Stimulated activated memory B cell treated with anti-CD40 and anti-IgM and Interleukin-4, amounts not matched to agents 10 μg/mL and 1 μg/mL and 100 μg/mL, for 72 hours (primary cell): ENCODE measurements at regions not wholly inside any gene's neighbourhood (a gene's known extent, or its start where the extent isn't known, plus 50 kb on each side); places are given as distances from the start of the nearest gene placed in this dataset.
"Not testable (repeated sequence)": the region's sequence is repeated elsewhere in the genome, so short reads cannot be mapped to it uniquely, and the experiment has no call there.

Experiments used
- ATAC-seq: fragments of 150-1000 bp; cut with Tn5 transposase; 2 replicates; pipeline ENCODE4 v1.10.0; 2021
- H3K27ac Mint-ChIP-seq: one replicate; pipeline ENCODE4 v1.8.0; 2022; ENCODE audit warnings: mild to moderate bottlenecking, mixed read lengths
- H3K27me3 Mint-ChIP-seq: one replicate; pipeline ENCODE4 v1.8.0; 2022; ENCODE audit warnings: mixed read lengths
- H3K36me3 Mint-ChIP-seq: one replicate; pipeline ENCODE4 v1.8.0; 2022; ENCODE audit warnings: mixed read lengths
- H3K4me1 Mint-ChIP-seq: one replicate; pipeline ENCODE4 v1.8.0; 2022; ENCODE audit warnings: mixed read lengths
- H3K4me3 Mint-ChIP-seq: one replicate; pipeline ENCODE4 v1.8.0; 2022; ENCODE audit warnings: mild to moderate bottlenecking, moderate library complexity, mixed read lengths
- H3K9me3 Mint-ChIP-seq: one replicate; pipeline ENCODE4 v1.8.0; 2022; ENCODE audit warnings: mixed read lengths

DNA sequence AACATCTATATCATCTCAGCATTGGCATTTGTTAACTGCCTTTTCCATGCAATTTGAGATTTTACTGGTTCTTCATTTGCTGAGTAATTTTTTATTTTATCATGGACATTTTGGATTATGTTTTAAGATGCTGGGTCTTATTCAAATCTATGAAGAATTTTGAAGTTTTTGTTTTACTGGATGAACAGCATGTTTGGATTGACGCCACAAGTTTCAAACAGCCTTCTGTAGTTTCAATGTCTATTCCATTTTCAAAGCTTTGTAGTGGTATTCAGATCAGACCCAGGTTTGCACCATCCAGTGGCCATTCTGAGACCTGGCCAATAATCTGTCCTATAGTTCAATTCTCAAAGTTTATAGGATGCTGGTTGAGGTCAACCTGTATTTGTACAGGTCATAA is 148.4 kb upstream of the STMND1 start:
- ATAC-seq: no peak
- Mint-ChIP-seq H3K36me3 (no peaks in the 10 kb centered on the region), H3K9me3 (no peaks in the 10 kb centered on the region), H3K4me3 (no peak overlapping the region), H3K27me3 (peaks cover 23% of the 10 kb centered on the region), H3K27ac (no peak overlapping the region), H3K4me1 (peaks cover 4% of the 10 kb centered on the region)

DNA sequence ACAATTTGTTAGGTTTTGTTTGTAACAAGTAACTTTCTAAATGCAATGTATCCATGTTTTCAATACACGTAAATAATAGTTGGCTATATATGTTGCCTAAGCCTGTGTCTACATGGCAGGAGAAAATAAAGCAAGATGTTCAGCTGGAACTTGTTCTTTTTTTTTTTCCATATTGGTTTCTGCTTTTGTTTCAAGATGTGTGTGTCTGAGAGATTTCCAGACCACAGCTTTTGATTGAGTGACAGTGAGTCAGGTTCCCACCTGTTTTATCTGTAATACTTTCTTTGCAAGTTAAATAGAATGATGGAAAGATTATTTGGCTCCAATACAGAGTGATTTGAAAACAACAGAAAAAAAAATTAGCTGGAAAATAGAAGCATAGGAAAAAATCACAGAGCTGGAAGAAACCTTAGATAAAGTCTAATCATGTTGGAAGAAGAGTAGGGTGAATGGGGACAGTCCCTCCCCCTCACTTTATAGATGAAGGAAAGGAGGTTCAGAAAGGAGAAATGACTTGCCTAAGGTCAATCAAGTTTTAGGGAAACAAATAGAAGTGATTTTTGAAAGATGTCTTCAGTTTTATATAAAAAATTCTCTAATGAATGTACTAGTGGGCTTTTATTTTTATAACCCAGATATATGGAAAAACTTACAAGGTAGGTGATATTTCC is 150.9 kb upstream of the STMND1 start:
- Mint-ChIP-seq H3K27me3 (peaks cover 27% of the 10 kb centered on the region), H3K27ac (no peak overlapping the region), H3K9me3 (no peaks in the 10 kb centered on the region), H3K4me3 (no peak overlapping the region), H3K4me1 (peaks cover 4% of the 10 kb centered on the region), H3K36me3 (no peaks in the 10 kb centered on the region)
- ATAC-seq: no peak

- Mint-ChIP-seq H3K27me3 (peaks cover 32% of the 10 kb centered on the region), H3K27ac (no peak overlapping the region), H3K4me1 (peaks cover 4% of the 10 kb centered on the region), H3K9me3 (no peaks in the 10 kb centered on the region), H3K36me3 (no peaks in the 10 kb centered on the region), H3K4me3 (no peak overlapping the region)
- no peak for ATAC-seq
Measured at GRCh38 chr6:16950302-16950701, 151.5 kb upstream of the STMND1 start.

GRCh38 chr6:16949716-16950115 is 152.1 kb upstream of the STMND1 start:
- Mint-ChIP-seq H3K4me1 (peaks cover 4% of the 10 kb centered on the region), H3K27ac (no peak overlapping the region), H3K9me3 (no peaks in the 10 kb centered on the region), H3K4me3 (no peak overlapping the region), H3K27me3 (peaks cover 32% of the 10 kb centered on the region), H3K36me3 (no peaks in the 10 kb centered on the region)
- ATAC-seq: no peak

DNA sequence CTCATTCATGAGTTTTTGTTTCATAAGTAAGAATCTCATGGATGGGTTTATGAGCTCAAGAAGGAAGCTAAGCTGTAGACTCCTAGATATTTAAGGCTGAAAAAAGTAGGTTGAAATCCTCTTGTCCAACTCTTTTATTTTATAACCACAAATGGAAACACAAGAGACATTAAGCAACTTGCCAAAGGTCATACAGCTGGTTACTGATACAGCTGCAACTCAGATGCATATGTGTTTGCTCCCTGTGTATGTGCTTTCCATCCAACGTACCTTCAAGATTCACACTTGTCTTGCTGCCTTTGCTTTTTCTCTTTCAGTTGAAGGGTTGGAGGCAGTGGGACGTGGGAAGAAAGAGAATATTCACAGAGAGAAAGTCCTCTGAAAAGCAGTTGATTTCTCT is 153.5 kb upstream of the STMND1 start:
- Mint-ChIP-seq H3K4me1 (peaks cover 4% of the 10 kb centered on the region), H3K36me3 (no peaks in the 10 kb centered on the region), H3K9me3 (no peaks in the 10 kb centered on the region), H3K27me3 (peaks cover 31% of the 10 kb centered on the region), H3K27ac (no peak overlapping the region), H3K4me3 (no peak overlapping the region)
- ATAC-seq: no peak

GRCh38 chr6:16947375-16948015 is 154.4 kb upstream of the STMND1 start:
- Mint-ChIP-seq H3K9me3 (no peaks in the 10 kb centered on the region), H3K27ac (no peak overlapping the region), H3K4me3 (no peak overlapping the region), H3K4me1 (peaks cover 4% of the 10 kb centered on the region), H3K27me3 (peaks cover 22% of the 10 kb centered on the region), H3K36me3 (no peaks in the 10 kb centered on the region)
- no peak for ATAC-seq

- no peak overlapping the region for H3K27ac Mint-ChIP-seq
- no peak overlapping the region for H3K4me3 Mint-ChIP-seq
- peaks cover 30% of the 10 kb centered on the region for H3K27me3 Mint-ChIP-seq
- no peak for ATAC-seq
- no peaks in the 10 kb centered on the region for H3K4me1 Mint-ChIP-seq
- no peaks in the 10 kb centered on the region for H3K9me3 Mint-ChIP-seq
- no peaks in the 10 kb centered on the region for H3K36me3 Mint-ChIP-seq
Measured at GRCh38 chr6:16944596-16944995, 157.3 kb upstream of the STMND1 start.

DNA sequence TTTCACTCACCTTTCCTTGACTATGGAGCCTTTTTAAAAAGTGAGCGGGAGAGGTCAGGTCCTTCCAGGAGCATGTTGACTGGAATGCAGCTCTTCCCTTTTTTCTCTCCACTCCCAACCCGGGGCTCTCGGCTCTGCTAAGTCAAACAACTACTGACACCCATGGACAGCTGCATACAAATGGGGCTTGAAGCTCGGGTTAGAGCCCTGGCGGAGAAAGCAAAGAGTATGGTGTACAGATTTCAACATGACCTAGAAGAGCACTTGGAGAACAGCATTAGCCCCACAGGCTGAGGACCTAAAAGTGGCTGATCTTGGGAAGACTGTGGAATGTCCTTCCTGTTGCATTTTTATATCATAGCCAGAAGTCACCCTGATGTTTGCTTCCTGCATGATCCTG is 162.0 kb upstream of the STMND1 start:
- Mint-ChIP-seq H3K27ac (no peak overlapping the region), H3K36me3 (no peaks in the 10 kb centered on the region), H3K9me3 (no peaks in the 10 kb centered on the region), H3K27me3 (peaks cover 19% of the 10 kb centered on the region), H3K4me3 (no peak overlapping the region), H3K4me1 (no peaks in the 10 kb centered on the region)
- no peak for ATAC-seq

DNA sequence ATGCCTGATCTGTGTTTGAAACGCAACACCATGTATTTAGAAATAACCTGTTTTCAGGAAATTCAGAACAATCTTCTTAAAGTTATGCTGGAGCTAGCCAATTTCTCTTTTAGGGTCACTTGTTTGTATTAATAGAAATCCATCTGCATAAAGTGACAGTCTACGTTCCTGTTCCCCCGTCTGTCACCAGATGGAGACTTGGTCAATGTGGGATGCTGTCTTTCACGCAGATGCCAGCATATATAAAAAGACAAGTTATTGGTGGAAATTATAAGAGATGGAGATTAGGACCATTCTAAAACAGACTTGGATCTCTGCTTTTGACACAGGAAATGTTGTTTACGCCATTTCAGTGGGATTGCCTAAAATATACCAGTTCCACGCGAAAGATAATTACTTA is 162.5 kb upstream of the STMND1 start:
- Mint-ChIP-seq H3K27me3 (peaks cover 19% of the 10 kb centered on the region), H3K36me3 (no peaks in the 10 kb centered on the region), H3K4me1 (no peaks in the 10 kb centered on the region), H3K9me3 (no peaks in the 10 kb centered on the region), H3K27ac (no peak overlapping the region), H3K4me3 (no peak overlapping the region)
- ATAC-seq: no peak

- ATAC-seq: no peak
Measured at GRCh38 chr6:16936893-16937292, 165.0 kb upstream of the STMND1 start.

DNA sequence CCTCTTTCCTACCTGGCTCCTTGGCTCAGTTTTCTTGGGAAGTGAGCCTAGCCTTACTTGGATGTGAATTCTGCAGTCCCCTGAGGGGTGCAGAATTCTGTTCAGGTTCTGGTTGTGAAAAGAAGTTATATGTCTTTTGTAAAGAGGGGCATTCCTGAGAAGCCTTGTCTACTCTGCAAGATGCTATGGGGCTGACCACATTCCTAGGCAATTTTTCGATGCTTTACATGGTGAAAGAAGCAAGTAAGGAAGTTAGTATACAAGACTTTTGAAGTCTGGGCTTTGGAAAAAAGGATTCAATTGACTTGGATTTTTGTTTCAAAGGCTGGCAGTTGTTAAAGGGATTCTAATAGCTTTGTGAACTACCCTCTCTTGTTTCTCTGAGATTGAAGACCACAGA is 167.9 kb upstream of the STMND1 start:
- no peak for ATAC-seq
- no peak overlapping the region for H3K27ac Mint-ChIP-seq
- H3K4me1 Mint-ChIP-seq: no peaks in the 10 kb centered on the region
- no peak overlapping the region for H3K4me3 Mint-ChIP-seq
- H3K27me3 Mint-ChIP-seq: peaks cover 2% of the 10 kb centered on the region
- H3K9me3 Mint-ChIP-seq: peaks cover 2% of the 10 kb centered on the region
- H3K36me3 Mint-ChIP-seq: no peaks in the 10 kb centered on the region

More at GRCh38 chr6:16936893-16937292, 165.0 kb upstream of the STMND1 start:
- Mint-ChIP-seq H3K27me3 (peaks cover 19% of the 10 kb centered on the region), H3K9me3 (no peaks in the 10 kb centered on the region), H3K36me3 (no peaks in the 10 kb centered on the region), H3K27ac (no peak overlapping the region), H3K4me1 (no peaks in the 10 kb centered on the region), H3K4me3 (no peak overlapping the region)

DNA sequence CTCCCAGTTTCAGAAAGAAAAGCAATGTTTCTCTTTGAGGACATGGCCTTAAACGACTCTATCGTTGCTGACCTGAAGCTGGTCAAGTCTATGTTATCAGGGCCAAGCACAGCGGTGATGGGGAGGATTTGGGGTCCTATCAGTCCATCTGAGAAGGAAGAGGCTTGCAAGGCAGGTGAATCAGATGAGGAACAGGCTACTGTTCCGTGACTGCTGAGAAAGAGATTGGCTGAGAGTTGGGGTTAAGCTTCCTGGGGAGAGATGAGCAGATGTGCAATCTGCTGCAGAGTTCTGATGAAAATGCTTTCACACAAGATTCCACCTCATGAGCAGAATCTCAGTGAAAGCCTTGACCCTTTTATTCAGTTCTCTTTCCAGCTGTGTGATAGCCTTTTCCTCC is 168.3 kb upstream of the STMND1 start:
- no peak for ATAC-seq
- no peaks in the 10 kb centered on the region for H3K4me1 Mint-ChIP-seq
- no peaks in the 10 kb centered on the region for H3K27me3 Mint-ChIP-seq
- peaks cover 2% of the 10 kb centered on the region for H3K9me3 Mint-ChIP-seq
- H3K4me3 Mint-ChIP-seq: no peak overlapping the region
- no peaks in the 10 kb centered on the region for H3K36me3 Mint-ChIP-seq
- no peak overlapping the region for H3K27ac Mint-ChIP-seq

DNA sequence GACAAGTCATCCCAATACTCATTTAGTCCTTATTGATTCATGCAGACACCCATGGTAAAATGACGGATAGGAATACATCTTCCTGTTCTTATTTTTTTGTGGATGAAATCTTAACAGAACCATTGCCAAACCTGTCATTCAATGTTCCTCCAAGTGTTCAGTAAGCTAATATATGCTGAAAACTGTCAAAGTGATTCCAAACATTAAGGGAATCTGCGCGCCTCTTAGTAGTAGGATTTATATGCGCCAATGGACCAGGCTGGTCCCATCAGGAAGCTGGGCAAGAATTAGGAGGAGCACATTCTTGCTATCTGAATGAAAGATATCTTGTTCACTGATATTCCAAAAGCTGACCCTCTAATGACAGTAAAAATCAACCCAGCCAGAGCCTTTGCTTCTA is 168.9 kb upstream of the STMND1 start:
- Mint-ChIP-seq H3K9me3 (peaks cover 2% of the 10 kb centered on the region), H3K36me3 (no peaks in the 10 kb centered on the region), H3K27me3 (no peaks in the 10 kb centered on the region), H3K4me3 (no peak overlapping the region), H3K4me1 (no peaks in the 10 kb centered on the region), H3K27ac (no peak overlapping the region)
- ATAC-seq: no peak

DNA sequence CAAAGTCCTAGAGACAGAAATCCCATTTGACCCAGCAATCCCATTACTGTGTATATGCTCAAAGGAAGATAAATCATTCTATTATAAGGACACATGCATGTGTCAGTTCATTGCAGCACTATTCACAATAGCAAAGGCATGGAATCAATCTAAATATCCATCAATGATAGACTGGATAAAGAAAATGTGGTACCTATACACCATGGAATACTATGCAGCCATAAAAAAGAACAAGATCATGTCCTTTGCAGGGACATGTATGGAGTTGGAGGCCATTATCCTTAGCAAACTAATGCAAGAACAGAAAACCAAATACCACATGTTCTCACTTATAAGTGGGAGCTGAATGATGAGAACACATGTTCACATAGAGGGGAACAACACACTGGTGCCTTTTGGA is 169.8 kb upstream of the ATXN1 start:
- H3K27me3 Mint-ChIP-seq: peaks cover 10% of the 10 kb centered on the region
- H3K4me3 Mint-ChIP-seq, H3K27ac Mint-ChIP-seq, ATAC-seq, H3K4me1 Mint-ChIP-seq, H3K9me3 Mint-ChIP-seq, H3K36me3 Mint-ChIP-seq: not testable (repeated sequence)

- no peaks in the 10 kb centered on the region for H3K36me3 Mint-ChIP-seq
- H3K27ac Mint-ChIP-seq: no peak overlapping the region
- H3K9me3 Mint-ChIP-seq: peaks cover 2% of the 10 kb centered on the region
- no peaks in the 10 kb centered on the region for H3K4me1 Mint-ChIP-seq
- H3K27me3 Mint-ChIP-seq: peaks cover 10% of the 10 kb centered on the region
- H3K4me3 Mint-ChIP-seq: no peak overlapping the region
- ATAC-seq: no peak
Measured at GRCh38 chr6:16930432-16930831, 169.2 kb upstream of the ATXN1 start.

GRCh38 chr6:16929809-16930208 is 168.5 kb upstream of the ATXN1 start:
- Mint-ChIP-seq H3K4me1 (no peaks in the 10 kb centered on the region), H3K9me3 (peaks cover 2% of the 10 kb centered on the region), H3K36me3 (no peaks in the 10 kb centered on the region), H3K4me3 (no peak overlapping the region), H3K27me3 (peaks cover 10% of the 10 kb centered on the region), H3K27ac (no peak overlapping the region)
- ATAC-seq: no peak
